Cardiac fibroblast (primary cell): ENCODE measurements at regions not wholly inside any gene's neighbourhood (a gene's known extent, or its start where the extent isn't known, plus 50 kb on each side); places are given as distances from the start of the nearest gene placed in this dataset.
A peak's percentile ranks its signal among the peaks of the same experiment; 100 is the strongest.

Source experiments
- DNase-seq, 2 donors: peaks; one replicate each; pipeline versions ENCODE4 v3.0.0 to v3.0.0-alpha.2; 2010; ENCODE audit warnings: low read depth in 2 of 2
- H3K4me3 ChIP-seq, 2 donors: replicated peaks in 1 of 2; 1 replicate in 1 of 2; 2 replicates in 1 of 2; pipeline ENCODE4 v1.5.1; 2011; ENCODE audit warnings: low read depth in 2 of 2, low read length in 2 of 2, mild to moderate bottlenecking in 2 of 2, moderate library complexity in 1 of 2
- TF ChIP-seq, protein P1 (sequence below): IDR thresholded peaks from one replicate; pipeline ENCODE4 v1.5.1; 2011; ENCODE audit warnings: low read depth, mild to moderate bottlenecking, low read length, inconsistent platforms

- no peak overlapping the region for H3K4me3 ChIP-seq
- DNase-seq = peak in 1 of 2 donors; percentile 31
- TF ChIP-seq, protein P1, sequence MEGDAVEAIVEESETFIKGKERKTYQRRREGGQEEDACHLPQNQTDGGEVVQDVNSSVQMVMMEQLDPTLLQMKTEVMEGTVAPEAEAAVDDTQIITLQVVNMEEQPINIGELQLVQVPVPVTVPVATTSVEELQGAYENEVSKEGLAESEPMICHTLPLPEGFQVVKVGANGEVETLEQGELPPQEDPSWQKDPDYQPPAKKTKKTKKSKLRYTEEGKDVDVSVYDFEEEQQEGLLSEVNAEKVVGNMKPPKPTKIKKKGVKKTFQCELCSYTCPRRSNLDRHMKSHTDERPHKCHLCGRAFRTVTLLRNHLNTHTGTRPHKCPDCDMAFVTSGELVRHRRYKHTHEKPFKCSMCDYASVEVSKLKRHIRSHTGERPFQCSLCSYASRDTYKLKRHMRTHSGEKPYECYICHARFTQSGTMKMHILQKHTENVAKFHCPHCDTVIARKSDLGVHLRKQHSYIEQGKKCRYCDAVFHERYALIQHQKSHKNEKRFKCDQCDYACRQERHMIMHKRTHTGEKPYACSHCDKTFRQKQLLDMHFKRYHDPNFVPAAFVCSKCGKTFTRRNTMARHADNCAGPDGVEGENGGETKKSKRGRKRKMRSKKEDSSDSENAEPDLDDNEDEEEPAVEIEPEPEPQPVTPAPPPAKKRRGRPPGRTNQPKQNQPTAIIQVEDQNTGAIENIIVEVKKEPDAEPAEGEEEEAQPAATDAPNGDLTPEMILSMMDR = no peak
These were observed 1009.1 kb upstream of the FLRT2 start for GRCh38 chr14:84520711-84521338.

DNA sequence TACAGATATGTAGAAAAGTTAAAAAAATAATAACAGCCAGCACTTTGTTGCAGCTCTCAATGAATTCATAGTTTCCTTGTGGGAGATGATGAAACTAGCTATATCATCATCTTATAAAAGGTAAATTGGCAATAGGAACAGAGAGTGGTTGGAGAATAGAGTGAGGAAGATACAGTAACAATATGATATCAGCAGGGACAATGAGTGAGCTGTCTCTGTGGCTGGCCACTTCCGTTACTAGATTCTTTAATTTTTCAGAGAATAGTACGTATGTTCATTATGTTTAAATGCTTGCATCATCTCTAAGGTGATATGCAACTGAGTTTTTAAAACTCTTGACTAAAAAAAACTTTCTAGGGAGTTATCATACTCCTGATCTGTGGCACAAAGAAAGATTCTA lies 1006.2 kb upstream of the FLRT2 start:
- DNase-seq = no peak
- TF ChIP-seq, protein P1 = no peak
- H3K4me3 ChIP-seq = no peak overlapping the region

GRCh38 chr14:84527706-84528105 lies 1002.2 kb upstream of the FLRT2 start:
- no peak for DNase-seq
- TF ChIP-seq, protein P1 = no peak
- H3K4me3 ChIP-seq = no peak overlapping the region

DNA sequence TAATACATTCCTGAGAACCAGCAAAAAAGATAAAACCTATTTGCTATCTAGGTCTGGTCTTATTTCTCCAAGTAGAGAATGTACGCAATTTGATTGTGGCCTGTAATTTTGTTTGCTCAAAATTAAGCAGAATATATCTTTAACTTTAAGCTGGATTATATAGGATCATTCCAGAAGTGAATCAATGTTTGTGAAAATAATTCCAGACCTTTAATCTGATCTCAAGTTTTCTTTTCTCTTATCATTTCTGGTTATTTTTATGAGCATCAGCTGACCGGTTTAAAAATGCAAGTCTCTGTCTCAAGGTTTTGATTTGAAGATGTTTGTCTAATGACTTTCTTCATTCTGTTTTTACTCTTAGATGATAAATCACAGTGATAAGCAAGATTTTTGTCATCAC lies 997.9 kb upstream of the FLRT2 start:
- TF ChIP-seq, protein P1 = no peak
- DNase-seq = no peak
- no peak overlapping the region for H3K4me3 ChIP-seq

DNA sequence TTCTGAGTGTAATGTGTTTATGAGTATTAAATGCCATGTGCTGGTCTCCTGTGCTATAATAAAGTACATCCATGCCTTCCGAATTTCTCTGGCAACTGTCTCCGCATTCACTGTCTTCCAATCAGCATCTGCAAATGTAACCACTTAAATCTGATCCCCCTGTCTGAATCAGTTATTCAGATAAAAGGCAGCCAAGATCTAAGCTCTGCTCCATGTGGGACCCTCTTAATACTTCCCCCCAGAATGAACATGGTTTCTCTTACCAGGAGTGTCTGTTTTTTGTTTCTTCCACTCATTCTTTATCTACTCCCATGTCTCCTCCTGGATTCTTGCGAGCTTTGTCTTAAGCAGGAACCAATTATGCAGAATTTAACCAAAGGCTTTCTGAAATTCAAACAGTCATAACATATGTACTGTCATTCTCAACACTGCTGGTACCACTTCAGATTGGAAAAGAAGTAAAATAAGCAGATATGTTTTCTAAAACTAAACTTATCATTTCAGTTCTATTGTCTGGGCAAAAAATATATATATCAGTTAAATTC lies 996.7 kb upstream of the FLRT2 start:
- no peak for DNase-seq
- no peak overlapping the region for H3K4me3 ChIP-seq
- TF ChIP-seq, protein P1 = no peak

GRCh38 chr14:84533791-84534190 lies 996.2 kb upstream of the FLRT2 start:
- H3K4me3 ChIP-seq = no peak overlapping the region
- TF ChIP-seq, protein P1 = no peak
- no peak for DNase-seq

- H3K4me3 ChIP-seq = no peak overlapping the region
- TF ChIP-seq, protein P1 = no peak
- DNase-seq = no peak
These were observed 994.5 kb upstream of the FLRT2 start for GRCh38 chr14:84535484-84535883.
